HepG2 (cell line): ENCODE measurements at regions not wholly inside any gene's neighbourhood (a gene's known extent, or its start where the extent isn't known, plus 50 kb on each side); places are given as distances from the start of the nearest gene placed in this dataset.

Experiments used
- ATAC-seq: fragments of 200-7000 bp; cut with Tn5 transposase; 3 replicates; pipeline ENCODE4 v1.9.1; 2020; ENCODE audit warnings: mild to moderate bottlenecking, moderate library complexity
- BruUV-seq: library from RNA; stranded (reverse); fragments of 400-500 nt; replicated peaks from 2 replicates; lab custom pipeline; 2021; lab: Mats Ljungman, UMichigan
- CTCF ChIA-PET: fragments of 300-600 bp; formaldehyde crosslinking; extraction: SDS; loops from one replicate; lab custom pipeline; 2021; ENCODE audit warnings: low total read pairs, inconsistent platforms, low intra/inter-chr PET ratio; lab: Yijun Ruan, JAX
- POLR2A ChIA-PET: fragments of 350-600 bp; sonication (Branson Sonifier 250); formaldehyde crosslinking; loops from one replicate; lab custom pipeline; 2020; ENCODE audit warnings: antibody characterized with exemption, inconsistent platforms; lab: Yijun Ruan, JAX
- DNase-seq: peaks from one replicate; pipeline ENCODE4 v3.0.0-alpha.2; 2015; ENCODE audit warnings: low spot score
- FAIRE-seq: peaks from 3 replicates; lab custom pipeline; 2011; peaks lifted over from hg19 to GRCh38; lab: Jason Lieb, UNC
- H2AFZ ChIP-seq: one replicate; pipeline ENCODE4 v1.6.1; 2011; ENCODE audit warnings: low read length, inconsistent platforms
- H3K27ac ChIP-seq: fragments of 300-600 bp; 3 replicates; pipeline ENCODE4 v1.8.0; 2011; ENCODE audit warnings: mixed run types, mild to moderate bottlenecking, mixed read lengths, low read length, inconsistent platforms; ENCODE audit not compliant: insufficient read depth; ENCODE audit errors: extremely low read length
- H3K27me3 ChIP-seq, 2 experiments: fragments of 200-600 bp in 1 of 2; 2 replicates in 1 of 2; 3 replicates in 1 of 2; pipeline versions ENCODE4 v1.6.0 to v1.8.0; 2011; ENCODE audit warnings: low read length in 2 of 2, mild to moderate bottlenecking in 2 of 2, moderate library complexity in 2 of 2, inconsistent platforms in 1 of 2; ENCODE audit not compliant: insufficient read depth in 2 of 2, control insufficient read depth in 1 of 2
- H3K36me3 ChIP-seq, 2 experiments: fragments of 200-600 bp in 1 of 2; replicated peaks in 1 of 2; 2 replicates in 1 of 2; 3 replicates in 1 of 2; pipeline versions ENCODE4 v1.5.1 to v1.8.0; 2011; ENCODE audit warnings: low read length in 2 of 2, inconsistent platforms in 1 of 2; ENCODE audit not compliant: insufficient read depth in 2 of 2, control insufficient read depth in 1 of 2
- H3K4me1 ChIP-seq: 2 replicates; pipeline ENCODE4 v1.5.1; 2012; ENCODE audit warnings: low read length, inconsistent platforms; ENCODE audit not compliant: insufficient read depth
- H3K4me2 ChIP-seq: 2 replicates; pipeline ENCODE4 v1.6.0; 2011; ENCODE audit warnings: low read depth, low read length, inconsistent platforms
- H3K4me3 ChIP-seq, 3 experiments: fragments of 200-600 bp in 1 of 3; sonication (generic), shearing (Covaris generic) in 1 of 3; replicated peaks in 1 of 3; 2 replicates each; pipeline ENCODE4 v1.5.1; 2011 to 2016; ENCODE audit warnings: low read length in 3 of 3, inconsistent platforms in 2 of 3, low read depth in 2 of 3, mild to moderate bottlenecking in 2 of 3, control low read depth in 1 of 3, mixed read lengths in 1 of 3; ENCODE audit not compliant: insufficient read depth in 1 of 3
- H3K79me2 ChIP-seq: one replicate; pipeline ENCODE4 v1.6.1; 2011; ENCODE audit warnings: low read length, inconsistent platforms; ENCODE audit not compliant: insufficient read depth
- H3K9ac ChIP-seq: 2 replicates; pipeline ENCODE4 v1.6.0; 2011; ENCODE audit warnings: mild to moderate bottlenecking, low read depth, low read length, inconsistent platforms; ENCODE audit not compliant: insufficient read depth
- H3K9me3 ChIP-seq: 2 replicates; pipeline ENCODE4 v1.5.1; 2012; ENCODE audit warnings: mild to moderate bottlenecking, low read length
- H4K20me1 ChIP-seq: 2 replicates; pipeline ENCODE4 v1.6.0; 2011; ENCODE audit warnings: inconsistent platforms, mild to moderate bottlenecking, low read length, moderate library complexity; ENCODE audit not compliant: insufficient read depth
- MNT ChIP-seq: fragments of 450-650 bp; IDR thresholded peaks from 2 replicates; pipeline ENCODE4 v1.6.1; 2016
- POLR2AphosphoS2 ChIP-seq: IDR thresholded peaks from 2 replicates; pipeline ENCODE4 v1.6.1; 2011; ENCODE audit warnings: low read depth, low read length, improper control_type of control experiment
- SRSF1 ChIP-seq: fragments of 200-400 bp; formaldehyde crosslinking; optimal IDR thresholded peaks from 2 replicates; pipeline ENCODE3; 2017; ENCODE audit warnings: mild to moderate bottlenecking, low read depth, low read length, moderate library complexity
- TRAFD1 ChIP-seq: sonication (generic); formaldehyde crosslinking; IDR thresholded peaks from 2 replicates; pipeline ENCODE4 v1.5.1; 2020; ENCODE audit warnings: missing genetic modification reagents, mild to moderate bottlenecking, borderline replicate concordance
- ZNF121 ChIP-seq: sonication (generic); formaldehyde crosslinking; IDR thresholded peaks from 2 replicates; pipeline ENCODE4 v1.5.0; 2020; ENCODE audit warnings: mild to moderate bottlenecking, missing genetic modification reagents
- ZNF710 ChIP-seq: sonication (generic); formaldehyde crosslinking; IDR thresholded peaks from 2 replicates; pipeline ENCODE4 v1.5.0; 2020; ENCODE audit warnings: mild to moderate bottlenecking, missing genetic modification reagents, borderline replicate concordance
- WGBS: methylation state at CpG from one replicate; pipeline ENCODE4 v1.1.6; 2017; ENCODE audit warnings: low lambda C conversion rate; 5-methylcytosine and 5-hydroxymethylcytosine counted together
- in situ Hi-C: cut with HindIII; loops from 2 replicates; pipeline ENCODE4 v1.10.0; 2017; ENCODE audit warnings: low pct_unique_long_range_greater_than_20kb; ENCODE audit not compliant: extremely low pct_ligation_motif_present
- intact Hi-C: fragments of 100-400 bp; cut with micrococcal nuclease; formaldehyde crosslinking; loops from one replicate; pipeline ENCODE4 v1.10.0; 2022; ENCODE audit not compliant: unreplicated experiment

GRCh38 chr12:93126069-93126474 lies 197.0 kb upstream of the EEA1 start:
- TF ChIP-seq ZNF121 (CRISPR knock-in tag), result peak; percentile 47; the same call in 1 of the 2 replicates
- no peak for TF ChIP-seq SRSF1
- no peak for TF ChIP-seq ZNF710
- no peak for TF ChIP-seq TRAFD1 (CRISPR knock-in tag)
- no peak for TF ChIP-seq POLR2AphosphoS2
- peak; percentile 74 for TF ChIP-seq MNT
- TF ChIP-seq, all 625 proteins: peak for 2
- FAIRE-seq (no peak), ATAC-seq (no peak), DNase-seq (no peak)
- POLR2A ChIA-PET, result no interaction called here
- H4K20me1 ChIP-seq, result no peaks in the 10 kb centered on the region
- 97% methylated on average over 2 of the region's 2 CpGs for WGBS
- no peaks in the 10 kb centered on the region for H3K27me3 ChIP-seq
- CTCF ChIA-PET, result no interaction called here
- H3K4me1 ChIP-seq, result peaks cover 89% of the 10 kb centered on the region
- H3K4me3 ChIP-seq, result no peak overlapping the region
- peak overlapping the region; percentile 81 for H3K27ac ChIP-seq
- BruUV-seq, result no TSS peak
- no peaks in the 10 kb centered on the region for H3K79me2 ChIP-seq
- in situ Hi-C loops, result loop anchor here (5.0 to 25.0 kb wide), 2 partner anchors 99 to 261 kb away; partner anchors contain the start of gene NUDT4
- no peaks in the 10 kb centered on the region for H3K36me3 ChIP-seq
- H3K9me3 ChIP-seq, result no peaks in the 10 kb centered on the region
- H3K9ac ChIP-seq, result no peak overlapping the region
- intact Hi-C loops, result loop anchor here (2.0 to 10.0 kb wide), 5 partner anchors 51 to 341 kb away; partner anchors contain the start of gene NUDT4
- no peak overlapping the region for H3K4me2 ChIP-seq
- no peak overlapping the region for H2AFZ ChIP-seq
